Germinal center (tissue), 1 donor: ENCODE measurements at regions not wholly inside any gene's neighbourhood (a gene's known extent, or its start where the extent isn't known, plus 50 kb on each side); places are given as distances from the start of the nearest gene placed in this dataset.

Source experiments
- DNase-seq: peaks from one replicate; pipeline ENCODE4 v3.0.0; 2012; ENCODE audit warnings: mixed read lengths, low spot score

GRCh38 chr6:21816231-21816630, 222.7 kb downstream of the SOX4 start:
- no peak for DNase-seq

- DNase-seq: no peak
Observed at GRCh38 chr6:21820442-21820841, 226.9 kb downstream of the SOX4 start.

GRCh38 chr6:21823371-21823770, 229.8 kb downstream of the SOX4 start:
- DNase-seq: no peak

DNA sequence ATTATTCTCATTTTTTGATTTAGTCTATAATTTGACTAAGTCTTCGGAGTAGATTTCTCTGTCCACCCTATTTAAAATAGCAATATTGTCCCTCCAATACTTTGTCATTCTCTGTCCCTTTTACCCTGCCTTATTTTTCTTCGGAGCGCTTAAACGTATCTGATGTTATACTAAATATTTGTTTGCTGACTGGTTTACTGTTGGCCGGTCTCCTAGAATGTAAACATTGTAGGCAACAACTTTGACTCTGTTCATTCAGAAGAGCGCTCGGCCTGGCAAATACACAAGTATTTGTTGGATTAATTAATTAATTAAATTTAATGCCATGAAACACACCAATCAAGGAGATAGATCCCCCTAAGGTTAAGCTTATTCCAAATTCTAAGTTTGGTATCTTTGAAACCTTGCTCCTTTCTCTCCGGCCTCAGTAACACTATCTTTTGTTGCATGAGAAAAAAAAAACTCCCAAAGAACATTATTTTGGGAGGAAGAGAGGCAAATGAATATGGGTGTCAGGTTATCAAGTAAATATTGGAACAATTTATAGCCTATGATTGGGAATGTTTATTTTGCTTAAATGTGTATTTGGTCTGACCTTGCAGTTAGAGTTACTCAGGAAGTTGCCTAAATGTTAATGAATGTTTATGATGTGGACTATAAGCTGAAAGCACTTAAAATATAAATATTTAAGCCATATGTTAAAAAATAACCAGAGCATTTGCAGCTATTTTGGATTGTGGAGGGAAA, 231.1 kb downstream of the SOX4 start:
- no peak for DNase-seq

DNA sequence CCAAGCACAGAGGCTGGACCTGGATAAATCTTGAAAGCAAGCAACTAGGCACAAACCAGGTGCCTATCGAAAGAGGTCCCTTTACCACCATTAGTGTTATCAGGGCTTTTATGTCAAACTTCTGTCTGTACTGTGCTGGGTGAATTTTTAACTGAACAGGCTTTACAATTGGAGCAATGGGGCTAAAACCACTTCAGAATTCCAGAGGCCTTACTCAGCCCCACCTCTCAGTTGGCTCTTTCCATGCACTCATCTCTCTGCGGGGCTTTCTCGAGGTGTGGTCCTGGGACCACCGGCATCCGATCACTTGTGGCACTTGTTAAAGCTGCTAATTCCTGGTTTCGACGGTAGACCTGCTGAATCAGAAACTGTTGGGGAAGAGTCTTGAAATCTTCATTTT, 232.5 kb downstream of the SOX4 start:
- DNase-seq: no peak

DNA sequence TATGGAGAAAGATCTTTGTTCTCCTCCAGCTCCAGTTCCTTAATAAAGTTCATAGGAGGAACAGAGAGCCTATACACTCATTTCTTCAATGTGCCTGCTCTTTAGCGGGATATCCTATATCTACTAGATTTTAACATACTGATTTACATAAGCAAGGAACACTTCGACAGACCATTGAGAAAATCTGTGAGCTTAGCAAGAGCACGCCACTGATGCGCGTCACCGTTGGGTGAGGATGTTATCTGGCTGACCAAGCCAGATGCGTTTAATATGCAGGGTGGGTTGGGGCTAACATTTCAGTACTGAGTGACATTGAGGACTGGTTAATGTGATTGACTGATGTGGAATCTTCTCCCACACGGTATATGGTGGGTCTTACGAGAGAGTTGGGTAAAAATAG, 233.4 kb downstream of the SOX4 start:
- no peak for DNase-seq

DNA sequence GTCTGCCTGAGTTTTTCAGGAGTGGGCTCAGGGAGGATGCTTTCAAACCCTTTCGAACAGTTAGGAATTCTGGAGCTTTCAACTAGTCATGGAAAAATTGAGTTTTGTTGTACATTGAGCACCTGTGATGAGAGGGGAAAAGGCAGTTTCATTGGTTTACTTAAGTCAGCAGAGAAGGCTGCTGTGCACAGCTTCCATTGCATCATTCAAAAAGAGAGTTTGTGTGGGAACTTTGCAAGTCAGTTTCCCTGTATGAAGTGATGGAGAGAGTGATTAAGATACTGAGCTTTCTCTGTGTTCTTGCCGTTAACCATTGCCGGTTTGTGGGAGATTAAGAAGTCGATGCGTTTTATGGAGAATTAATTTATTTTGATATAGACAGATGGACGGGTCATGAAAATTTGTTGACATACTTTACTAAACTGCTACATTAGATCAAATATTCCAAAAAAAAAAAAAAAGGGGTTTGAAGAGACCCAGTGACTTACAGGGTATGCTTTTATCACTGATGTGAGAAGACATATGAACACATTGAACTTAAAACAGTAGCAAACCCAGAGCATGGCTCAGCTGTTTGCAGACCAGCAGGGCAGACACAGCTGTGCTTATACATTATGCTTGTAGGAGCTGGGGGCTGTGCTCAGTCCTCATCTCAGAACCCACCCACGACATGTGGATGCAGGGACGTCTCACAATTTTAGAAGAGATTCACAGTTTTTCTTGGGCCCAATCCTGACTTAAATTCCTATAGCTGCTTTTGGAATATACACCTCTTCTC, 234.1 kb downstream of the SOX4 start:
- no peak for DNase-seq

- DNase-seq: no peak
Observed at GRCh38 chr6:21828704-21829103, 235.2 kb downstream of the SOX4 start.

- no peak for DNase-seq
Observed at GRCh38 chr6:21829126-21829525, 235.6 kb downstream of the SOX4 start.

GRCh38 chr6:21831521-21832291, 238.2 kb downstream of the SOX4 start:
- DNase-seq: no peak

DNA sequence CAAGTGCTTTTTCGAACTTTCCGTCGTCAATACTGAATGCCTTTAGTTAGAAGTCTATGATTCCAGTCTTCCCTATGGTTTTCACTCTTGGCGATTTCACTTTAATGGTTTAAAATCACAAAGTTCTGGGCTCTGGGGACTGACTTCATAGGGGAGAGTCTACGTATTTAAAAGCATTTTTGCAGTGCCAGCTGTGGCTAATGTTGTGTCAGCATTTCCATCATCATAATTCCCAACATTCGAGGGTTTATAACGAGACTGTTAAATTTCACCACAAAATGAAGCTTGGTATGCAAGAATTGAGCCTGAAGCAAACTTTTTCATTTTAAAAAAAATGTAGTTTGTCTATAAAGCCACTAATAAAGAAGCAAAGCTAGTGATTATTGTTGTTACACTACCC, 242.7 kb downstream of the SOX4 start:
- no peak for DNase-seq

- no peak for DNase-seq
Observed at GRCh38 chr6:21836772-21837425, 243.3 kb downstream of the SOX4 start.

- no peak for DNase-seq
Observed at GRCh38 chr6:21840428-21840827, 246.9 kb downstream of the SOX4 start.

- DNase-seq: no peak
Observed at GRCh38 chr6:21842875-21843645, 249.5 kb downstream of the SOX4 start.

DNA sequence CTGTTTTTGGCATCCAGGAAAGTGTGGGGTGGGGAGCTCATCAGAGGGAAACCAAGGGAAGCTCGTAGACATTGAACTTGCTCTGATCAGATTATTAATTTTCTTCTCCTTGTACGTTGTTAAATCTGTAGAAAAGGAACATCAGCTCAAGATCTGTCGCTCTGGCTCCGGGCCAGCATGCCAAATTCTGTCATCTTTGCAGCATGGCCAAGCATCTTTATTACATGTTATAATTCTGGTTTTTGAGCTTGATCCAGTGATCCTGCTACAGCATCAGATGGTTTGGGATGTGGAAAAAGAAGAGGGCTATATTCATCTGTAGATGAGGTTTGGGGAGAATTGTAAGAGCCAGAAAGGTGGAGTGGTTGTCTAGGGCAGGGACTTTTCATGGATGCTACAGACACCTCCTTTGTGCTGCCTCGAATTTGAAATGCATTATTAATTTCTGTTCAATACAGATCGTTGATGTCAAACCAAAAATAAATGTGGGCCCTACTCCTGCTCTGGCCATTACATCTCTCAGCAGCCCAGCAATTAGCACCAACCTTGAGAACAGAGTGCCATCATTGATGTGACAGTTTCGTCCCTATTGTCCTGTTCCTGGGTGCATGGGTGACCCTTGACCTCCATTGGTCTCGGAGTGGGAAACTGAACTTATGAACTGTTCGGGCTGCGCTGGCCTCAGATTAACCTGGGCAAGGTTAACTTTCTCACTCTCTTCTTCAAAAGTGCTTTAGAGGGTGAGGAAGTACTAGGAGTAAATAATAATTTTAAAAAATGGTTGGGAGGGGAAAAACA, 250.8 kb downstream of the SOX4 start:
- no peak for DNase-seq

- no peak for DNase-seq
Observed at GRCh38 chr6:21845018-21845417, 251.5 kb downstream of the SOX4 start.

- DNase-seq: no peak
Observed at GRCh38 chr6:21845439-21846140, 252.0 kb downstream of the SOX4 start.

DNA sequence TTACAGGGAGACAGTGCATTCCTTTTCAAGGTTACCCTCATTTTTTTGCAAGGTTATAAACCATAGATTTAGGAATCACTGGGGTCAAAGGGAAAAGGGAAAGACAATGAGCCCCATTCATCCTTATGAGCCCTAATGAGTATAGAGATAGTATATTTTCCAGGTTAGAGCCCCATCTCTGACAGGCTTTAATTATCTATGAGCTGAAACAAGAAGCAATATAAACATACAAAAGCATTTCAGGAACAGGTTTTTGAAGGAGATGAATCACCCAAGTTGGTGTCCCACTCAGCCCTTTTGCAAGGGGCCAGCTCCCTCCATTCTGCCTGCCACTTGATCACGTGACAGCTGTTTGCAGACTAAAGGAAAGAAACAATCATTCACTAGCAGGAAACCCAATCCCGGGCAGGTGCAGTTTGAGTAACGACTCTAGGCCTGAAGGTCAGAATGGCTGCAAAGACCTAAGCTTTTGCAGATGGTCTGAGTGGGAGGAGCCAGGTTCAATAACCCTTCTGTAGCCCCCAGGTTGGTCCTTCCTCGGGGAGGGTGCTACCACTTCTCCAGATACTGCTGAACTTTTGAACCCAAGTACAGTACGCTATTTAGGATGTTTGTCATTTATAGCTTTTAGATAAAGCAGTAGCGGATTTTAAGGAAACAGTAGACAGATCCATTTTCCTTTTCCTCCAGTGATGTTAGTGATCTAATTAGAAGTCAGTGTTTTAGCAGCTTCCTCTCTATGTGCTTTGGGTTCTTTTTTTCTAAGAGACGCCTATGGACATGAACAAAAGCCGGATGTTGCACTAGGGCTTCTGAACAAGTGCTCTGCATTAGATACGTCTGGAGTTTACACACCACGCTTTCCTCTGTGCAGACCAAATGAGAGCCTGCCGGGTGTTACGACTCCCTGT, 253.2 kb downstream of the SOX4 start:
- no peak for DNase-seq
